Prostate gland (tissue), 2 donors: ENCODE measurements at regions not wholly inside any gene's neighbourhood (a gene's known extent, or its start where the extent isn't known, plus 50 kb on each side); places are given as distances from the start of the nearest gene placed in this dataset.

ENCODE experiments used
- POLR2AphosphoS5 ChIP-seq: sonication (generic); formaldehyde crosslinking; IDR thresholded peaks from one replicate; pipeline ENCODE4 v1.6.1; 2017; ENCODE audit warnings: antibody characterized with exemption
- TF ChIP-seq, protein P1 (sequence below), 4 experiments: fragments of 200-600 bp in 2 of 4; fragments of 450-650 bp in 2 of 4; sonication (generic) in 2 of 4; IDR thresholded peaks; 1 replicate in 3 of 4; 2 replicates in 1 of 4; pipeline ENCODE4 v1.5.1; 2016 to 2019; ENCODE audit warnings: antibody characterized with exemption in 4 of 4, mild to moderate bottlenecking in 2 of 4, moderate library complexity in 2 of 4

DNA sequence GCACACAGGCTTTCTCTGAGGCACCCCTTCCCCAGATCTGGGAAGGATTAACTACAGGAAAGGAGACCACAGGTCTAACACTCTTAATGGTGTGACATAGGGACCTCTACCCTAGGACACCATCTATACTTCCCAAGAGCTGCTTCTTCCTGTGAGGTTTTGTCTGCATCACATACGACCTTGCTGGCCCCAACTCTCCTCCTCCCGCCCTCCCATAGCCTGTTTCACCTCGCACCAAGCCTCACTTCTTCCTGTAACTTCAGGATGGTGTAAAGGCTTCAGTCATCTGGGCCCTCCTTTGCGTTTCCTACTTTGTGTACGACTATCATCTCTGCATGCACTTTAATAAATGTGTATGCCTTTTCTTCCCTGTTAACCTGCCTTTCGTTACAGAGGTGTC lies 274.3 kb downstream of the KLF6 start:
- TF ChIP-seq, protein P1, sequence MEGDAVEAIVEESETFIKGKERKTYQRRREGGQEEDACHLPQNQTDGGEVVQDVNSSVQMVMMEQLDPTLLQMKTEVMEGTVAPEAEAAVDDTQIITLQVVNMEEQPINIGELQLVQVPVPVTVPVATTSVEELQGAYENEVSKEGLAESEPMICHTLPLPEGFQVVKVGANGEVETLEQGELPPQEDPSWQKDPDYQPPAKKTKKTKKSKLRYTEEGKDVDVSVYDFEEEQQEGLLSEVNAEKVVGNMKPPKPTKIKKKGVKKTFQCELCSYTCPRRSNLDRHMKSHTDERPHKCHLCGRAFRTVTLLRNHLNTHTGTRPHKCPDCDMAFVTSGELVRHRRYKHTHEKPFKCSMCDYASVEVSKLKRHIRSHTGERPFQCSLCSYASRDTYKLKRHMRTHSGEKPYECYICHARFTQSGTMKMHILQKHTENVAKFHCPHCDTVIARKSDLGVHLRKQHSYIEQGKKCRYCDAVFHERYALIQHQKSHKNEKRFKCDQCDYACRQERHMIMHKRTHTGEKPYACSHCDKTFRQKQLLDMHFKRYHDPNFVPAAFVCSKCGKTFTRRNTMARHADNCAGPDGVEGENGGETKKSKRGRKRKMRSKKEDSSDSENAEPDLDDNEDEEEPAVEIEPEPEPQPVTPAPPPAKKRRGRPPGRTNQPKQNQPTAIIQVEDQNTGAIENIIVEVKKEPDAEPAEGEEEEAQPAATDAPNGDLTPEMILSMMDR (IDR thresholded peaks at IDR 0.05) = no peak
- no peak for TF ChIP-seq POLR2AphosphoS5
